Keratinocyte (primary cell): ENCODE measurements at regions not wholly inside any gene's neighbourhood (a gene's known extent, or its start where the extent isn't known, plus 50 kb on each side); places are given as distances from the start of the nearest gene placed in this dataset.

Experiments
- DNase-seq: peaks from one replicate; pipeline ENCODE4 v3.0.0-alpha.2; 2011; ENCODE audit warnings: low read depth, missing footprints, low spot score
- FAIRE-seq: peaks from 2 replicates; lab custom pipeline; 2011; peaks lifted over from hg19 to GRCh38; lab: Jason Lieb, UNC
- H2AFZ ChIP-seq: 2 replicates; pipeline ENCODE4 v1.6.0; 2012; ENCODE audit warnings: low read length, control low read depth, inconsistent platforms; ENCODE audit not compliant: control insufficient read depth
- H3K27ac ChIP-seq: 2 replicates; pipeline ENCODE4 v1.5.1; 2011; ENCODE audit warnings: low read length; ENCODE audit not compliant: control insufficient read depth, insufficient read depth
- H3K27me3 ChIP-seq: 3 replicates; pipeline ENCODE4 v1.6.0; 2011; ENCODE audit warnings: low read length; ENCODE audit not compliant: control insufficient read depth, insufficient read depth; ENCODE audit errors: extremely low read depth
- H3K36me3 ChIP-seq, 2 experiments: 2 replicates in 1 of 2; 3 replicates in 1 of 2; pipeline ENCODE4 v1.5.1; 2011; ENCODE audit warnings: low read length in 2 of 2, mild to moderate bottlenecking in 1 of 2; ENCODE audit not compliant: control insufficient read depth in 2 of 2, insufficient read depth in 2 of 2; ENCODE audit errors: extremely low read depth in 1 of 2
- H3K4me1 ChIP-seq: 3 replicates; pipeline ENCODE4 v1.5.1; 2011; ENCODE audit warnings: low read length; ENCODE audit not compliant: control insufficient read depth, insufficient read depth; ENCODE audit errors: extremely low read depth
- H3K4me2 ChIP-seq: 3 replicates; pipeline ENCODE4 v1.6.0; 2011; ENCODE audit warnings: low read depth, low read length; ENCODE audit not compliant: control insufficient read depth, insufficient read depth; ENCODE audit errors: extremely low read depth
- H3K4me3 ChIP-seq, 3 experiments: fragments of 200-600 bp in 1 of 3; sonication (generic) in 1 of 3; 2 replicates in 2 of 3; 3 replicates in 1 of 3; pipeline ENCODE4 v1.5.1; 2011 to 2016; ENCODE audit warnings: low read length in 3 of 3, mild to moderate bottlenecking in 3 of 3, control low read depth in 2 of 3, inconsistent platforms in 1 of 3, low read depth in 1 of 3, mixed read lengths in 1 of 3, mixed run types in 1 of 3, moderate library complexity in 1 of 3; ENCODE audit not compliant: control insufficient read depth in 2 of 3, insufficient read depth in 2 of 3; ENCODE audit errors: extremely low read depth in 1 of 3
- H3K79me2 ChIP-seq: 2 replicates; pipeline ENCODE4 v1.6.0; 2012; ENCODE audit warnings: low read length; ENCODE audit not compliant: control insufficient read depth, insufficient read depth
- H3K9ac ChIP-seq: 3 replicates; pipeline ENCODE4 v1.6.0; 2011; ENCODE audit warnings: low read length; ENCODE audit not compliant: control insufficient read depth, insufficient read depth; ENCODE audit errors: extremely low read depth
- H3K9me1 ChIP-seq: 3 replicates; pipeline ENCODE4 v1.6.0; 2011; ENCODE audit warnings: low read length; ENCODE audit not compliant: control insufficient read depth, insufficient read depth; ENCODE audit errors: extremely low read depth
- H3K9me3 ChIP-seq: 2 replicates; pipeline ENCODE4 v1.5.1; 2012; ENCODE audit warnings: low read depth, low read length; ENCODE audit not compliant: control insufficient read depth
- H4K20me1 ChIP-seq: 3 replicates; pipeline ENCODE4 v1.6.0; 2011; ENCODE audit warnings: low read length; ENCODE audit not compliant: control insufficient read depth, insufficient read depth; ENCODE audit errors: extremely low read depth
- CTCF ChIP-seq, 3 experiments: IDR thresholded peaks in 1 of 3; conservative IDR thresholded peaks in 1 of 3; optimal IDR thresholded peaks in 1 of 3; 2 replicates in 2 of 3; 3 replicates in 1 of 3; pipeline versions ENCODE3 to v1.5.1; 2011; ENCODE audit warnings: low read length in 3 of 3, mild to moderate bottlenecking in 3 of 3, moderate library complexity in 2 of 3, control low read depth in 1 of 3, inconsistent platforms in 1 of 3; ENCODE audit not compliant: insufficient read depth in 2 of 3; ENCODE audit errors: extremely low read depth in 1 of 3
- EZH2 ChIP-seq: IDR thresholded peaks from one replicate; pipeline ENCODE4 v1.6.1; 2012; ENCODE audit warnings: inconsistent platforms, mild to moderate bottlenecking, low read length, moderate library complexity
- dilution Hi-C: fragments of 300-500 bp; cut with MboI; formaldehyde crosslinking; loops from one replicate; pipeline ENCODE4 v1.7.0; 2020; ENCODE audit warnings: low sequenced_read_pairs; ENCODE audit not compliant: extremely low pct_ligation_motif_present

DNA sequence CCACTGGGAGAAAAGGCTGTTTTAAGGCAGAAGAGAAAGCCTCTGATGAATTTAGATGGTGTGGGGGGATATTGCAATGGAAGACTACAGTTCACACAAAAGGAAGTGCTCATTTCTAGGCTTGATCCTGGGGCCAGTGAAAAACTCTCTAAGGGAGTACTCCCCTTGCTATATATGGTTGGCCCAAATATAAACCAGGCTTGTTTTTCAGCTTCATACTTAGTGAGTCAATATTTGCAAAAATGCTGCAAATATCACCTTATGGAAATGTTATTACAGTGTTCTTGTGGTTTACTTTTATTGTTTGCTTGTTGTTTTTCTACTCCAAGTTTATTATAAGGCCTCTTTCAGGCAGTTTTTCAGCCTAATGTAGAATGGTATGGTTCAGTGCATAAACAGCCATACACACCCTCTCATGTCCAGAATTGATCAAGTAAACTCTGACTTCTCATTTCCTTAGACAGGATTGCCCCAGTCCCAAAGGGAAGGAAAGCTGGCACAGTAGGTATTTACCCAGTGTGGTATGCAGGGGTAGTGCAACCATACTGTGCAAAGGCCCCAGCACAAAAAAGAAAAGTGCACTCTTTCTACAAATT lies 115.1 kb downstream of the FEM1C start:
- Histone ChIP-seq H3K4me3 (no peak overlapping the region), H3K27ac (no peak overlapping the region), H3K27me3 (no peaks in the 10 kb centered on the region), H3K9ac (no peak overlapping the region), H4K20me1 (no peaks in the 10 kb centered on the region), H3K79me2 (no peaks in the 10 kb centered on the region), H3K36me3 (no peaks in the 10 kb centered on the region), H3K4me2 (no peak overlapping the region), H3K4me1 (peaks cover 12% of the 10 kb centered on the region), H2AFZ (no peak overlapping the region), H3K9me1 (no peaks in the 10 kb centered on the region), H3K9me3 (no peaks in the 10 kb centered on the region)
- DNase-seq = no peak
- no peak for FAIRE-seq
- TF ChIP-seq CTCF (optimal IDR thresholded peaks at IDR 0.05 in 1 of 3, IDR thresholded peaks at IDR 0.05 in 1 of 3, conservative IDR thresholded peaks at IDR 0.05 in 1 of 3; ENCODE audit: extremely low read depth in 1 of 3, insufficient read depth in 2 of 3, low read length in 3 of 3) = no peak
- no peak for TF ChIP-seq EZH2
- dilution Hi-C loops = no loop called here

- TF ChIP-seq EZH2 (no peak), CTCF (optimal IDR thresholded peaks at IDR 0.05 in 1 of 3, IDR thresholded peaks at IDR 0.05 in 1 of 3, conservative IDR thresholded peaks at IDR 0.05 in 1 of 3; ENCODE audit: extremely low read depth in 1 of 3, insufficient read depth in 2 of 3, low read length in 3 of 3) (no peak)
- Histone ChIP-seq H3K9ac (no peak overlapping the region), H3K9me1 (no peaks in the 10 kb centered on the region), H3K79me2 (no peaks in the 10 kb centered on the region), H3K4me2 (no peak overlapping the region), H3K4me3 (no peak overlapping the region), H3K27me3 (no peaks in the 10 kb centered on the region), H3K27ac (no peak overlapping the region), H3K36me3 (no peaks in the 10 kb centered on the region), H3K9me3 (no peaks in the 10 kb centered on the region), H2AFZ (no peak overlapping the region), H4K20me1 (no peaks in the 10 kb centered on the region), H3K4me1 (peaks cover 15% of the 10 kb centered on the region)
- DNase-seq = no peak
- dilution Hi-C loops = no loop called here
- no peak for FAIRE-seq
Measured at GRCh38 chr5:115428676-115429075, 115.9 kb downstream of the FEM1C start.
